H7 (cell line): ENCODE measurements at regions not wholly inside any gene's neighbourhood (a gene's known extent, or its start where the extent isn't known, plus 50 kb on each side); places are given as distances from the start of the nearest gene placed in this dataset.
A peak's percentile ranks its signal among the peaks of the same experiment; 100 is the strongest.
"Not testable (repeated sequence)": the region's sequence is repeated elsewhere in the genome, so short reads cannot be mapped to it uniquely, and the experiment has no call there.

Experiments
- DNase-seq: peaks from one replicate; pipeline ENCODE4 v3.0.0; 2012
- H3K27me3 ChIP-seq: 2 replicates; pipeline ENCODE4 v1.6.0; 2011; ENCODE audit warnings: mild to moderate bottlenecking, low read length; ENCODE audit not compliant: control insufficient read depth, insufficient read depth
- H3K36me3 ChIP-seq: replicated peaks from 2 replicates; pipeline ENCODE4 v1.5.1; 2011; ENCODE audit warnings: low read length; ENCODE audit not compliant: control insufficient read depth, insufficient read depth
- H3K4me3 ChIP-seq: 2 replicates; pipeline ENCODE4 v1.5.1; 2011; ENCODE audit warnings: low read depth, mild to moderate bottlenecking, control low read depth, low read length, moderate library complexity; ENCODE audit not compliant: insufficient read depth

- Histone ChIP-seq H3K36me3 (no peaks in the 10 kb centered on the region), H3K27me3 (no peaks in the 10 kb centered on the region), H3K4me3 (no peak overlapping the region)
- no peak for DNase-seq
These were observed 507.9 kb upstream of the SYT4 start for GRCh38 chr18:43785158-43785557.

GRCh38 chr18:43786893-43787292 is 509.6 kb upstream of the SYT4 start:
- DNase-seq, result no peak
- no peaks in the 10 kb centered on the region for H3K27me3 ChIP-seq
- no peaks in the 10 kb centered on the region for H3K36me3 ChIP-seq
- H3K4me3 ChIP-seq, result no peak overlapping the region

GRCh38 chr18:43787721-43788120 is 510.4 kb upstream of the SYT4 start:
- H3K27me3 ChIP-seq, H3K4me3 ChIP-seq: not testable (repeated sequence)

GRCh38 chr18:43789234-43790000 is 512.1 kb upstream of the SYT4 start:
- H3K36me3 ChIP-seq, result no peaks in the 10 kb centered on the region
- H3K4me3 ChIP-seq, result no peak overlapping the region
- peak; percentile 31 for DNase-seq
- H3K27me3 ChIP-seq, result no peaks in the 10 kb centered on the region

More at GRCh38 chr18:43787721-43788120, 510.4 kb upstream of the SYT4 start:
- DNase-seq, H3K36me3 ChIP-seq: not testable (repeated sequence)

DNA sequence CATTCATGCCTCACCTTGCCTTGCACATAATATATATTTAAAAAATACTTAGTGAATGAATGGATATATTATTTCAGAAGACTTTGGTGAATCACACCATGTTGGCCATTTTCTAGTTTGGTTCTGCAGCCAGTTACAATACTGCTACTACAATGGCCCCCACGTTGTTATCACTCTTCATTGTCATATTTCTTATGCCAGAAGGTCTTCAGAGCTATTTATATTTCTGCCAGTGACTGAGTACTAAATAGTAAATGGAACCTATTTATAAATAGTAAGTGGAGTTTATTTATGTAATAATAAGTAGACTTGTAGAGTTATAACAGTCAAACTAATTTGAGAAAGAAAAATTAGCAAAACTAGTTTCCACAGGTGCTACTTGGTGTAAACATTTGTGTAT is 516.6 kb upstream of the SYT4 start:
- Histone ChIP-seq H3K4me3 (no peak overlapping the region), H3K27me3 (no peaks in the 10 kb centered on the region), H3K36me3 (no peaks in the 10 kb centered on the region)
- DNase-seq, result no peak

- DNase-seq, result no peak
- Histone ChIP-seq H3K27me3 (no peaks in the 10 kb centered on the region), H3K36me3 (no peaks in the 10 kb centered on the region), H3K4me3 (no peak overlapping the region)
These were observed 517.1 kb upstream of the SYT4 start for GRCh38 chr18:43794363-43794762.

DNA sequence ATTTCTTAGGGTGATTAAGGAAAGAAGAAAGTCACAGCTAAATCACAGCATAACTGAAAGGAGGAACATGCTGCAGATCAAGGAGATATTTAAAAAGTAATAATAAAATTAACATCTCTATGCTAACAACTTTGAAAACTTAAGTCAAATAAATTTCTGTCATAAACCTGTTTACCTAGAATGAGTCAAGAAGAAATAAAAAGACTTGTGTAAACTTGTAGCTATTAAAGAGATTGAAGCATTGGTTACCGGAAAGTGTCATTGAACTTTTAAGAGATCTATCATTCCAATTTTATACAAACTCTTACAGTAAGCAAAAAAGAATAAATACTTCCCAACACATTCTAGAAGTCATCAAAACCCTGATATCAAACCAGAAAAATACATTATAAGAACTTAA is 520.1 kb upstream of the SYT4 start:
- no peak overlapping the region for H3K4me3 ChIP-seq
- no peak for DNase-seq
- no peaks in the 10 kb centered on the region for H3K27me3 ChIP-seq
- no peaks in the 10 kb centered on the region for H3K36me3 ChIP-seq

GRCh38 chr18:43800584-43800983 is 523.3 kb upstream of the SYT4 start:
- no peak for DNase-seq
- H3K36me3 ChIP-seq, result no peaks in the 10 kb centered on the region
- H3K4me3 ChIP-seq, result no peak overlapping the region
- H3K27me3 ChIP-seq, result no peaks in the 10 kb centered on the region

- no peak overlapping the region for H3K4me3 ChIP-seq
- H3K27me3 ChIP-seq, result no peaks in the 10 kb centered on the region
- no peak for DNase-seq
- no peaks in the 10 kb centered on the region for H3K36me3 ChIP-seq
These were observed 528.4 kb upstream of the SYT4 start for GRCh38 chr18:43805646-43806194.

DNA sequence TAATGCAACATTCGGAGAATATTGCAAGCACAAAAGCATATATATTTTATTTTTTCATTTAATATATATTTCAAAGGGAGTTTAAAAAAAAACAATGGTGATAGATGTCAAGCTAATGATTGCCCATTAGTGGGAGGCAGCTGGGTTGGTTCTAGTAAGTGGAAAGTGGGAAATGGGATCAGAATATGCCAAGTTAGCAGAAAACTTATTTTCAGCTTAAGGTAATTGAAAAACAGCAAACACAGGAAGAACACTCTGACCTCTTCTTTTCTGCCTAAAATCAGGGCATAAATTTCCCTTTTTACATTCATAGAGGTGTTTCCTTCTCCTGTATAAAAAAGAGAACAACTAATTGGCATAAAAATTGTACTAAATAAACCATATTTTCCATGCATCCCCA is 535.3 kb upstream of the SYT4 start:
- H3K36me3 ChIP-seq, result no peaks in the 10 kb centered on the region
- no peak overlapping the region for H3K4me3 ChIP-seq
- DNase-seq, result no peak
- H3K27me3 ChIP-seq, result no peaks in the 10 kb centered on the region

- DNase-seq, result no peak
- H3K4me3 ChIP-seq, result no peak overlapping the region
- no peaks in the 10 kb centered on the region for H3K36me3 ChIP-seq
- no peaks in the 10 kb centered on the region for H3K27me3 ChIP-seq
These were observed 542.1 kb upstream of the SYT4 start for GRCh38 chr18:43819397-43819796.

DNA sequence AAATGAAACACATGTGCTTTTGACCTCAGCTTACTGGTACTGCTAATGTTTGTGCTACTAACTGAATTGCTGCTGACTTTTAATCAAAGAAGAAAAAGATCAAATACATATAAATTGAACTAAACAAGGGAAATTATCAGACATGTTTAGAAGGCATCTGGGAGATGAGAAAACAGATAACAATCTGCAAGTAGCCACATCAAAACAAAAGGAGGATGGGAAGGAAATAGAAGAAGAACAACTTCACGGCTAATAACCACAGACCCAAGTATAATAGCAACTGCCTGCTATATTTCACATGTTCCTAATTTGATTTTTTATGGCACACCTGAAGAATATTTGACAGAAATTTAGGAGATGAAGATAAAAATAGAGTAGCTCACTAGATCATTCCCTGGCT is 542.6 kb upstream of the SYT4 start:
- H3K4me3 ChIP-seq, result no peak overlapping the region

DNA sequence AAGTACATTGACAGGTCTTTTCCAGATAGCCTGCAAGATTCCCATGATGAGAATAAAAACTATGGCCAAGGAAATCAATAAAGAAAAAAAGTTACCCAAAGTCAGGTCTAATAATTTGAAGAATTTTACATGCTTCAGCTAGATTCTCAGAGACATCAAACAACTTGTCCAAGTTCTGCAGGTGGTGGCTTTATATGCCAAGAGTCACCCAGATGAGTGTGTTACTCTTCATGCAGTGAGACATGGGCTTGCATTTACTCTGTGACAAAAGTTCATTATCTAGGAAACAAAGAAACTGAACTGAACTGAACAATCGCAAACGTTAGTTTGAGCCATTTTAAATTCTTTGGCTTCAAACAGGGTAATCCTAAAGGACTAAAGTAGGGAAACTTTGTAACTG is 548.5 kb upstream of the SYT4 start:
- no peak for DNase-seq
- H3K36me3 ChIP-seq, result no peaks in the 10 kb centered on the region
- H3K27me3 ChIP-seq, result no peaks in the 10 kb centered on the region
- H3K4me3 ChIP-seq, result no peak overlapping the region

More for the DNA sequence above, 542.6 kb upstream of the SYT4 start:
- H3K36me3 ChIP-seq, result no peaks in the 10 kb centered on the region
- DNase-seq, result no peak
- no peaks in the 10 kb centered on the region for H3K27me3 ChIP-seq

DNA sequence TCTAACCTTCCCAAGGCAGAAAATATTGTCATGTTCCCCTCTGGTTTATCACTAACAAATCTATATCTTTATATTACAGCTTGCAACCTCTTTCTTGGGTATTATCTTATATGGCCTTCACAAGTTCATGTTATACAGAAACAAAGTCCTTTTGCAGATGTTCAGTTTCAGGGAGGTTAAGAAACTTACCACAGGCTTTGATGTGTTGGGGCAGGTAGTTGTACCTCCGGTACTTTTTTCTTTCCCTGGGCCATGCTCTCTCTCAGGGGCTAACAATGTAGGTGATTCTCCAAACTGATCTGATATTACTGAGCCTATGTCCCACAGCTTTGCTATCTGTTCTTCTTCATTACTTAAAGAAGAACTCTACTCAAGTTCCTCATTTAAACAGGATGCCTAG is 548.9 kb upstream of the SYT4 start:
- no peak for DNase-seq
- no peaks in the 10 kb centered on the region for H3K27me3 ChIP-seq
- H3K36me3 ChIP-seq, result no peaks in the 10 kb centered on the region
- no peak overlapping the region for H3K4me3 ChIP-seq

DNA sequence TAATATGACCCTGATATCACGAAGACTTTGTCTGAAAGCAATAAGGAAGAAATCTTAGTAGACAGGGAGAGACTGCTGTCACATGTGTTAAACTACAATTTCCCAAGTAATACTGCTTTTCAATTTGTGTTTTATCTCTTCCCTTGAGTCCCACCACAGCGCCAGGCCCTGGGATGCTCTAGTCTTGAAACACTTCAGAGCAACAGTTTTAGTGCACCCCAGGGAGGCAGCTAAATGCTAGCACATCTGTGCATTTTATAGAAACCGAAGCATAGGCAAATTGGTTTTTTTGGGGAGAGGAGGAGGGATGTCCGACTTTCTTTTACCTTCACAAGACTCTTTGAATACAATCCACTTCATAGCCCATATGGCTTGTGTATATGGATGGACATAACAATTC is 550.0 kb upstream of the SYT4 start:
- H3K27me3 ChIP-seq, result no peaks in the 10 kb centered on the region
- no peak overlapping the region for H3K4me3 ChIP-seq
- no peak for DNase-seq
- H3K36me3 ChIP-seq, result no peaks in the 10 kb centered on the region
